BJ (cell line): ENCODE measurements at regions not wholly inside any gene's neighbourhood (a gene's known extent, or its start where the extent isn't known, plus 50 kb on each side); places are given as distances from the start of the nearest gene placed in this dataset.

ENCODE experiments used
- CTCF ChIA-PET: fragments of 350-600 bp; formaldehyde crosslinking; extraction: SDS; loops from one replicate; lab custom pipeline; 2021; ENCODE audit warnings: antibody characterized with exemption, inconsistent platforms; lab: Yijun Ruan, JAX
- POLR2A ChIA-PET: fragments of 300-600 bp; sonication (Branson Sonifier 250); formaldehyde crosslinking; extraction: SDS; loops from one replicate; lab custom pipeline; 2021; ENCODE audit warnings: antibody characterized with exemption; lab: Charles Lee
- DNase-seq: peaks from one replicate; pipeline ENCODE4 v3.0.0-alpha.2; 2011; ENCODE audit warnings: low read depth
- H3K27me3 ChIP-seq: 2 replicates; pipeline ENCODE4 v1.6.0; 2011; ENCODE audit warnings: low read length; ENCODE audit not compliant: control insufficient read depth, insufficient read depth
- H3K36me3 ChIP-seq: 2 replicates; pipeline ENCODE4 v1.5.1; 2011; ENCODE audit warnings: low read length; ENCODE audit not compliant: control insufficient read depth, insufficient read depth
- H3K4me3 ChIP-seq: 2 replicates; pipeline ENCODE4 v1.5.1; 2011; ENCODE audit warnings: low read depth, mild to moderate bottlenecking, control low read depth, low read length
- CTCF ChIP-seq: IDR thresholded peaks from 2 replicates; pipeline ENCODE4 v1.5.1; 2011; ENCODE audit warnings: low read depth, mild to moderate bottlenecking, control low read depth, inconsistent platforms, low read length, moderate library complexity; ENCODE audit not compliant: insufficient read depth

GRCh38 chr15:69790632-69791031 lies 307.1 kb downstream of the TLE3 start:
- Histone ChIP-seq H3K27me3 (no peaks in the 10 kb centered on the region; the same call in none of the 2 replicates), H3K4me3 (no peak overlapping the region), H3K36me3 (no peaks in the 10 kb centered on the region)
- ChIA-PET CTCF (no interaction called here), POLR2A (no interaction called here)
- DNase-seq, result no peak
- no peak for TF ChIP-seq CTCF

- DNase-seq, result no peak
- H3K36me3 ChIP-seq, result no peaks in the 10 kb centered on the region
- CTCF ChIA-PET, result no interaction called here
- no peak overlapping the region for H3K4me3 ChIP-seq
- H3K27me3 ChIP-seq, result no peaks in the 10 kb centered on the region; the same call in none of the 2 replicates
- POLR2A ChIA-PET, result no interaction called here
- TF ChIP-seq CTCF, result no peak
These were observed 304.9 kb downstream of the TLE3 start for GRCh38 chr15:69792823-69793222.

GRCh38 chr15:69793431-69793780 lies 304.3 kb downstream of the TLE3 start:
- ChIA-PET CTCF (no interaction called here), POLR2A (no interaction called here)
- no peak overlapping the region for H3K4me3 ChIP-seq
- TF ChIP-seq CTCF, result no peak
- H3K27me3 ChIP-seq, result no peaks in the 10 kb centered on the region; the same call in none of the 2 replicates
- no peaks in the 10 kb centered on the region for H3K36me3 ChIP-seq
- no peak for DNase-seq

- ChIA-PET POLR2A (no interaction called here), CTCF (no interaction called here)
- Histone ChIP-seq H3K4me3 (no peak overlapping the region), H3K27me3 (no peaks in the 10 kb centered on the region; the same call in none of the 2 replicates), H3K36me3 (no peaks in the 10 kb centered on the region)
- no peak for DNase-seq
- TF ChIP-seq CTCF, result no peak
These were observed 303.8 kb downstream of the TLE3 start for GRCh38 chr15:69793781-69794451.

- no peaks in the 10 kb centered on the region; the same call in none of the 2 replicates for H3K27me3 ChIP-seq
- no peak for TF ChIP-seq CTCF
- ChIA-PET POLR2A (no interaction called here), CTCF (no interaction called here)
- DNase-seq, result no peak
- no peaks in the 10 kb centered on the region for H3K36me3 ChIP-seq
- no peak overlapping the region for H3K4me3 ChIP-seq
These were observed 302.9 kb downstream of the TLE3 start for GRCh38 chr15:69794645-69795469.
